GM12875 (cell line): ENCODE measurements at regions not wholly inside any gene's neighbourhood (a gene's known extent, or its start where the extent isn't known, plus 50 kb on each side); places are given as distances from the start of the nearest gene placed in this dataset.

ENCODE experiments used
- H3K4me3 ChIP-seq: one replicate; pipeline ENCODE4 v1.5.1; 2011; ENCODE audit warnings: low read depth, low read length, control low read depth
- CTCF ChIP-seq: IDR thresholded peaks from 2 replicates; pipeline ENCODE4 v1.5.1; 2011; ENCODE audit warnings: low read depth, mild to moderate bottlenecking, control low read depth, inconsistent platforms, low read length, moderate library complexity, borderline replicate concordance; ENCODE audit not compliant: insufficient read depth

- no peak overlapping the region for H3K4me3 ChIP-seq
- TF ChIP-seq CTCF, result no peak
Measured at GRCh38 chr6:53433951-53434285, 85.2 kb upstream of the ELOVL5 start.

GRCh38 chr6:53433261-53433950 lies 84.7 kb upstream of the ELOVL5 start:
- TF ChIP-seq CTCF, result no peak

GRCh38 chr6:53432318-53433161 lies 83.8 kb upstream of the ELOVL5 start:
- TF ChIP-seq CTCF, result no peak
- H3K4me3 ChIP-seq, result no peak overlapping the region

More at GRCh38 chr6:53433261-53433950, 84.7 kb upstream of the ELOVL5 start:
- no peak overlapping the region for H3K4me3 ChIP-seq

GRCh38 chr6:53431704-53432103 lies 83.0 kb upstream of the ELOVL5 start:
- H3K4me3 ChIP-seq, result no peak overlapping the region
- TF ChIP-seq CTCF, result no peak

GRCh38 chr6:53429401-53429800 lies 80.7 kb upstream of the ELOVL5 start:
- no peak overlapping the region for H3K4me3 ChIP-seq
- TF ChIP-seq CTCF, result no peak

- H3K4me3 ChIP-seq, result no peak overlapping the region
- no peak for TF ChIP-seq CTCF
Measured at GRCh38 chr6:53428886-53429285, 80.1 kb upstream of the ELOVL5 start.

GRCh38 chr6:53426667-53427270 lies 78.0 kb upstream of the ELOVL5 start:
- TF ChIP-seq CTCF, result no peak
- no peak overlapping the region for H3K4me3 ChIP-seq
